ENCODE measurements at regions not wholly inside any gene's neighbourhood (a gene's known extent, or its start where the extent isn't known, plus 50 kb on each side); places are given as distances from the start of the nearest gene placed in this dataset.

DNA sequence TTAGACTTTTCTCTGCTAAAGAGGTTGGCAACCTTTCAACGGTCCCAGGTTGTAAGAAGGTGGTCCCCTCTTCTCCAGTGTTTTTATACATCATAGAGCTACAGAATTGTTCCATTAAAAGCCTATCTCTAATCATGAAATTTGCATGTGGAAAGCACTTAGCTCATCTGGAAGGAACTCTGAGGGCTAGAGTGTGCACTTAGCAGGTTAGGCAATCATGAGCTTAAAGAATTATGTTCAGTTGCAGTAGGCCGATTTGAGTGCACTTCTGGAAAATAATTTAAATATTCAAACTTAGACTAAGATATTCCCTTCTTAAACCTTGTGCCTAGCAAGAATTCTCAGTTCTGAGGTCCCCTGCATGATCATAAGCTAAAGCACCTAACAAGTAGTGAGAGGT, 468.7 kb downstream of the SPATA31D1 start:
- DNase-seq, result no peak

- no peak for DNase-seq
Observed at GRCh38 chr9:82457891-82458290, 469.3 kb downstream of the SPATA31D1 start.

DNA sequence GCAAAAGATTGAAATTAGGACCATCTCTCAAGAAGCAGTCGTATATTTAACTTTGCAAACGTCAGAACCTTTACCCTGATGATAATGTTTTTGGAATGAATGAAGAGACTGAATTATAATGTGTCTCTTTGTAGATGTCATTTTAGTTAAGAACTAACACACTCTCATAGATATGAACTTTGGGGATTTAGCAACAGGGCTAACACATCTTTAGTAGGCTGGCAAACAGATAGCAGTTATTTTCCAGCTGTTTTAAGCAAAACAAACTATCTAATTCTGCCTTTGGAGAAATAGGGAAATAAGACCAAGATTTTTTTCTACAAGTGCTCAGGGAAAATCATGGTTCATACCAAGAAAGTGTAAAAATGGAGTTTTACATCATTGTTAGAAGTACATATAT, 469.7 kb downstream of the SPATA31D1 start:
- DNase-seq, result no peak

DNA sequence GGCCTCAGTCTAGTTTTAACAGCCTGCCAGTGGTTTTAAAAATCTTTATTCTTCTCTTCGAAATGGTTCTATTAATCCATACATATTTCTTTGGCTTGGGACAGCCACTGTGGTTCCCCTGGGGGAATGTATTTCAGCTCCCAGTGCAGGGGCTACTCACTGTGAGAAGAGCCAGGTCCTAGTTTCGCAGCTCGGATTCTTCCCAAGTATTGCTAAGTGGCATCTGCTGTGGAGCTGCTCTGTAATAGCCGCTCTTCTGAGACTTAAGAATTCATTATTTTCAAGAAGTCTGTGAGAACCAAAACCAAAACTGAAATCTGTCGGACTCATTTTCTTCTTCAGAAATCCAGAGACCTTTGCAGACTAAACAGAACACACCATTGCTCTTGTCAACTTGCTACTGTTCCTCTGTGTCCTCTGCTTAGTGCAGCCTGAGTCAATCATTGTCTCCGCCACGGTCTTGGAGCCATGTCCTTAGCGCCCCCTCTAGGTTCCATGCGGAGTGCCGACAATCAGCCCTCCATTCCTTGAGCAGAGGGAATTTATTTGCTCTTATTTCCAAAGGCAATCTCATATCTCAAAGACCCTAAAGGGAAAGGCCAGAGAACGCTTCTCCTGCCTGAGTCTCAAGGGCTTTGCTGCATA, 478.2 kb downstream of the SPATA31D1 start:
- peak; percentile 2 for DNase-seq

GRCh38 chr9:82467436-82467835, 478.9 kb downstream of the SPATA31D1 start:
- DNase-seq, result no peak

GRCh38 chr9:82474235-82474634, 485.7 kb downstream of the SPATA31D1 start:
- DNase-seq, result no peak

DNA sequence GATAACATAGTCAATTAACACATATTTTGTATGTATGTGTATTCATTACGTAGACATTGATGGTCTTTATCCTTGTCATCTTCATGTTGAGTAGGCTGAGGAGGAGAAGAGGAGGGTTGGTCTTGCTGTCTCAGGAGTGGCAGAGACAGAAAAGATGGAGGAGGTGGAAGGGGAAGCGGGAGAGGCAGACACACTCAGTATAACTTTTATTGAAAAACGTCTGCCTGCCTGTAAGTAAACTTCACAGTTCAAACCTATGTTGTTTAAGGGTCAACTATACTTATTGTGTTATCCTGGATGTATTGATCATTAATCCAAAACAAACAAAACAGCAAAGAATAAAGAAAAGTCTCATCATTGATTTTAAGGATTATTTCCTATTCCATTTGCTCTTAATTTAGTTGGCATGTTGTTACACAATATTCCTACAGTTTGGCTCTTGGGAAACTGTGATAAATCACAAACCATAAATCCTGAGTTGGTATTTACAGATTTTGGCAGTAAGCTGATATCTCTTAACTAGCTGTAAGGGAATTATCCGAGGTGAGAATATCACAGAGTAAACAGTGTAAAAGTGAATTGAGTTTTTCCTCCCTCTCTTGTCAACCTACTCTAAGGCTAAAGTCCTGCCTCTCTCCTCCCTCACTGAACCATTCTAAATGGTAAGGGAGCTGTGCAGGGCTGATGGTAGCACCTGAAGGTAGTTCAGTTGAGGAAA, 487.2 kb downstream of the SPATA31D1 start:
- DNase-seq, result no peak

- DNase-seq, result no peak
Observed at GRCh38 chr9:82480921-82481320, 492.3 kb downstream of the SPATA31D1 start.

DNA sequence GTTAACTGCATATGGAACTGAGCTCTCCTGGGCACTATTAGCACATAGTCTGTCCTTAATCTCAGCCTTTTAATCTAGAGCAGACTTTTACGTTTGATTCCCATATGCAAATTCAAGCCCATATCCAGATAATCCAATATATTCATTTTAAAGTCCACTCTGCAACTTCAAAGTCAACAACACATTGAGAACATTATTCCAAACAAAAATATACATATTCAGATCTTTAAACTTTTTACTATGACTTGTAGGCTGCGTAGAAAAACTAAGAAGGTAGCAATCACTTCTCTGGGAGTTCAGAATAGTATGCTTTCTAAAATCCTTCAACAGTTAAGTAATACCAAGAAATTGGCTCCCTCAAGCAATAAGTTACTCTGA, 499.4 kb downstream of the SPATA31D1 start:
- no peak for DNase-seq

- DNase-seq, result peak; percentile 88
Observed at GRCh38 chr9:82488313-82489200, 500.0 kb downstream of the SPATA31D1 start.

- DNase-seq, result peak; percentile 10
Observed at GRCh38 chr9:82489201-82489821, 500.7 kb downstream of the SPATA31D1 start.

DNA sequence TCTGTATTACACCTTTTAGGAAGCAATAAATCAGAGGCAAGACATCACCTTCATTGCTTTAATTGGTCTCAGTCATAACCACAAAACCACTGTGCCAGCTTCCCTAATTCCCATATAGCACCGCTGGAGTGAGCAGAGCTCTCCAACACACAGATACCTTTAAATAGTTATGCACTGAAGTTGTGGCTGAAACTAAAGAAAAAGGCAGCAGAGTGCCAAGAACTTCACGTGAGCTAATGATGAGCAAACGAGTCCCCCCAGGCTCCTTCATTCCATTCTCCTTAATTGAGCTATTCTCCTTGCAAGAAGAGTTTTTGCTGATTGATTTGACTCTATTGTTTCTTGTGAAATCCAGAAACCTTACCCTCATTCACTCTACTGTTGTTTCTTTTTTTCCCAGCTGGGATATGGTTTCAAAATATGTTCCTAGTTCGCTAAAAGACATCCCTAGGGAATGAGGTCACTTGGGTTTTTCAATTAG, 501.5 kb downstream of the SPATA31D1 start:
- peak; percentile 86 for DNase-seq

- peak; percentile 49 for DNase-seq
Observed at GRCh38 chr9:82490821-82491220, 502.2 kb downstream of the SPATA31D1 start.

- peak; percentile 44 for DNase-seq
Observed at GRCh38 chr9:82491604-82492003, 503.0 kb downstream of the SPATA31D1 start.

- no peak for DNase-seq
Observed at GRCh38 chr9:82492274-82492673, 503.7 kb downstream of the SPATA31D1 start.

DNA sequence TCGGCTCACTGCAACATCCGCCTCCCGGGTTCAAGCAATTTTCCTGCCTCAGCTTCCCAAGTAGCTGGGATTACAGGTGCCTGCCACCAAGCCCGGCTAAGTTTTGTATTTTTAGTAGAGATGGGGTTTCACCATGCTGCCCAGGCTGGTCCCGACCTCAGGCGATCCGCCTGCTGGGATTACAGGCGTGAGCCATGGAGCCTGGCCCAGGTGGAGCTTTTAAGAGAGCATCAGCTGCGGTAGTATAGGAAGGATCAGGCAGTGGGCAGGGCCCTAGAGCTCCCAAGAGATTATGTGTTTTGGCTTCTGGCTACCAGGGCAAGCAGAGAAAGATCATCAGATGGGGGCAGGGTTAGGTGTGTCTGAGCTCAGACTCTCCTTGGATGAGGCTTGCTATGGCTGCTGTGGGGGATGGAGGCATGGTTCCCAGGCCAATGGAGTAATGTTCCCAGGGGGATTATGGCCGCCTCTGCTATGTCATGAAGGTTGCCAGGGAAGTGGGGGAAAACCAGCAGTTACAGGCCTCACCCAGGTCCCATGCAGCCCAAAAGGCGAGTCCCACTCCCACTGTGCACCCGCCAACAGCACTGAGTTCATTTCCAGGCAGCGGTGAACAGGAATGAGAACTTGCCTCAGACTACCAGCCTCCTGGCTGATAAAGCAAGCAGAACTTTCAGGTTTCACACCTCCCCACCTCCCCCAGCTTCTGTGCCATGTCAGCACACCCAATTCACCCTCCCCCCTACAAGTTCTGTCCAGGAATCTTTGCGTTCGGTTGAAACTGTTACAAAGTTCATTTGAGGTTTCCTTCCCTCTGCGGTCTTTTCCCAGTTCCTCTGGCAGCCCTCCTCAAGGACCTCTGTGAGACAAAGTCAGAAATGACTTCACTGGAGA, 507.6 kb downstream of the SPATA31D1 start:
- no peak for DNase-seq

DNA sequence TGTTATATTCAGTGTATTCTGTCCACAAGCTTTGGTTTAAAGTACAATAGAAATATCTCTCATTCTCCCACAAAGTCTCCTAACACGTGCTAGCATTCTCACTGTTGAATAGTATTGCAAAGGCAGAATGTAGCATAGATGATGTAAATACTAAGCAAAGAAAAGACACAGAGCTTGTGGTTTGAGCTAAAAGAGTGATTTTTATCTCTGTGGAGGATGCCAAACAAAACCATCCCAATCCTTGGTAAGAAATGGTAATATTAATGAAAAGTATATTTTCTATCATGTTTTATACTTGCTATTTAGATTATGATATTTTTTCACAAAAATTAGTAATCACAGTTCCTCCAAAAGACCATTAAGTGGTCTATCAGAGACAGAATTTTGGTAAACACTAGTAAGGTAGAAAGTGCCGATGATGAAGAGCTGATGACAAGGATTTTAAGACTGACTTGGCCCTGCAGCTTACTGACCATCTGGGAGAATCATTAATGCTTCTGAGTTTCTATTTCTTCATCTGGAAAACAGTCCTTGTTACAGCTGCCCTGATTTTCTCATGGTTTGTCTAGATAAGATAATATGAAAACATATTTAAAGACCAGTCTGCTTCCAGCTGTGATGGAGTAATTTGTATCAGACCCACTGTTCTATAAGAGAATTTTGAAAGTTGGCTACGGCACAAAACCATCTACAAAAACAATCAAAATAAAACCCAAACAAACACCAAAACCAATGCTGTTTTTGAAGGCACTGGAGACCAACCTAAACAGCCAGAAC, 510.2 kb downstream of the SPATA31D1 start:
- no peak for DNase-seq

GRCh38 chr9:82499337-82499736, 510.8 kb downstream of the SPATA31D1 start:
- no peak for DNase-seq

- no peak for DNase-seq
Observed at GRCh38 chr9:82504620-82505019, 516.0 kb downstream of the SPATA31D1 start.

GRCh38 chr9:82511626-82512025, 523.1 kb downstream of the SPATA31D1 start:
- DNase-seq, result no peak

GRCh38 chr9:82512728-82513127, 524.2 kb downstream of the SPATA31D1 start:
- no peak for DNase-seq

Measured in fibroblast of skin of right biceps (primary cell).